HEK293T (cell line): ENCODE measurements at regions not wholly inside any gene's neighbourhood (a gene's known extent, or its start where the extent isn't known, plus 50 kb on each side); places are given as distances from the start of the nearest gene placed in this dataset.

Source experiments
- CTCF ChIA-PET: fragments of 350-600 bp; formaldehyde crosslinking; extraction: SDS; loops from one replicate; lab custom pipeline; 2021; ENCODE audit warnings: antibody characterized with exemption, inconsistent platforms; lab: Yijun Ruan, JAX
- POLR2A ChIA-PET: fragments of 350-600 bp; formaldehyde crosslinking; extraction: SDS; loops from one replicate; lab custom pipeline; 2020; ENCODE audit warnings: antibody characterized with exemption, inconsistent platforms; lab: Yijun Ruan, JAX
- DNase-seq: peaks from one replicate; pipeline ENCODE4 v3.0.0; 2012; ENCODE audit warnings: mixed read lengths; ENCODE audit errors: extremely low spot score
- ARNT ChIP-seq: fragments of 450-650 bp; IDR thresholded peaks from 2 replicates; pipeline ENCODE4 v1.6.1; 2017; ENCODE audit warnings: mild to moderate bottlenecking
- BHLHE40 ChIP-seq: fragments of 450-650 bp; IDR thresholded peaks from 2 replicates; pipeline ENCODE4 v1.6.1; 2016; ENCODE audit warnings: mild to moderate bottlenecking, moderate library complexity, borderline replicate concordance
- CTBP1 ChIP-seq: fragments of 450-650 bp; IDR thresholded peaks from 2 replicates; pipeline ENCODE4 v1.6.1; 2016; ENCODE audit warnings: borderline replicate concordance
- ELF4 ChIP-seq: fragments of 450-650 bp; IDR thresholded peaks from 2 replicates; pipeline ENCODE4 v1.6.1; 2017; ENCODE audit warnings: antibody characterized with exemption
- FOXA1 ChIP-seq: fragments of 450-650 bp; IDR thresholded peaks from 2 replicates; pipeline ENCODE4 v1.6.1; 2016; ENCODE audit warnings: mild to moderate bottlenecking
- FOXK2 ChIP-seq: fragments of 450-650 bp; IDR thresholded peaks from 2 replicates; pipeline ENCODE4 v1.6.1; 2016; ENCODE audit warnings: mild to moderate bottlenecking
- FOXM1 ChIP-seq: fragments of 450-650 bp; IDR thresholded peaks from 2 replicates; pipeline ENCODE4 v1.6.1; 2017; ENCODE audit warnings: mild to moderate bottlenecking, borderline replicate concordance
- HDGF ChIP-seq: fragments of 450-650 bp; IDR thresholded peaks from 2 replicates; pipeline ENCODE4 v1.6.1; 2017; ENCODE audit warnings: antibody characterized with exemption, borderline replicate concordance
- L3MBTL2 ChIP-seq: fragments of 450-650 bp; conservative IDR thresholded peaks from 2 replicates; pipeline ENCODE4 v1.6.1; 2016; ENCODE audit warnings: mild to moderate bottlenecking
- LEF1 ChIP-seq: fragments of 450-650 bp; IDR thresholded peaks from 2 replicates; pipeline ENCODE4 v1.6.1; 2017; ENCODE audit warnings: mild to moderate bottlenecking, borderline replicate concordance
- NFRKB ChIP-seq: fragments of 450-650 bp; IDR thresholded peaks from 2 replicates; pipeline ENCODE4 v1.6.1; 2016; ENCODE audit warnings: mild to moderate bottlenecking, moderate library complexity
- SP1 ChIP-seq: fragments of 450-650 bp; IDR thresholded peaks from 2 replicates; pipeline ENCODE4 v1.6.1; 2017
- SUZ12 ChIP-seq: fragments of 450-650 bp; IDR thresholded peaks from 2 replicates; pipeline ENCODE4 v1.6.1; 2016; ENCODE audit warnings: mild to moderate bottlenecking
- TARDBP ChIP-seq: fragments of 450-650 bp; IDR thresholded peaks from 2 replicates; pipeline ENCODE4 v1.6.1; 2016
- ZNF384 ChIP-seq: fragments of 450-650 bp; IDR thresholded peaks from 2 replicates; pipeline ENCODE4 v1.6.1; 2016
- TF ChIP-seq, protein P1 (sequence below): fragments of 450-650 bp; IDR thresholded peaks from 2 replicates; pipeline ENCODE4 v1.6.1; 2016

DNA sequence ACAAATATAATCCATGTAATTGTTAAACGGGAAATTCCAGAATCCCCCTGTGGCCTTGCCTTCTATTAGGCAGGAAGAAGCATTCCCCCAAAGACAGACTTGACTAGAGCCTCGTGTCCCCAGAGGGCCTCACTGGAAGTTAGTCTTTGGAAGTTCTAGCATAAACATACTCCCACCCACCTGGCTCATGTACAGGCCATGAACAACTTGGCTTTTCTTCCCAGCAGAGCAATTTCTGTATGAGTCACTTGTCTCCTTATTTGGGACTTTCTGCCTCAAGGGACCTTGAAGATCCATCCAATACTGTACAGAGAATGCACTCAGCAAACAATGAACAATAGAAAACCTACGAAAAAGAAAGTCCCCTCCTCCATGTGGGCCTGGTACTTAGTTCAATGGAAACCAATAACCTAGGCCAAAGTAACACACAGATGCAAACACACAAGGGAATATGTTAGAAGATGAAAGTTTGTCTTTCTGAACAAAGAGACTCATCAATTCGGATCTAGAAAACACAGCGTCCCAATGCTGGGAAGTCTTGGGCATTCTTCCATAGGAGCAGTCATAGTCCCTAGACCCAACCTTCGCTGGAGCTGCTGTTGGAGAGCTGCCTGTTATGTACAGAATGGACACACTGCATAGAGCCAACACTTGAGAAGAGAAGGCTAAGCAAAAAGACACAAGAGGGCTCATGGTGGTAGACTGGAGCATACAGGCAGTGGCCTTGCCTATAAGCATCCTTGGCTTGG, 303.5 kb downstream of the HRH4 start:
- CTCF ChIA-PET = no interaction called here
- DNase-seq = no peak
- TF ChIP-seq ARNT = no peak
- TF ChIP-seq BHLHE40 = no peak
- TF ChIP-seq SUZ12 = no peak
- no peak for TF ChIP-seq LEF1
- no peak for TF ChIP-seq CTBP1
- TF ChIP-seq HDGF = no peak
- no peak for TF ChIP-seq FOXK2
- no peak for TF ChIP-seq NFRKB
- no peak for TF ChIP-seq FOXM1
- TF ChIP-seq SP1 = no peak
- TF ChIP-seq, protein P1, sequence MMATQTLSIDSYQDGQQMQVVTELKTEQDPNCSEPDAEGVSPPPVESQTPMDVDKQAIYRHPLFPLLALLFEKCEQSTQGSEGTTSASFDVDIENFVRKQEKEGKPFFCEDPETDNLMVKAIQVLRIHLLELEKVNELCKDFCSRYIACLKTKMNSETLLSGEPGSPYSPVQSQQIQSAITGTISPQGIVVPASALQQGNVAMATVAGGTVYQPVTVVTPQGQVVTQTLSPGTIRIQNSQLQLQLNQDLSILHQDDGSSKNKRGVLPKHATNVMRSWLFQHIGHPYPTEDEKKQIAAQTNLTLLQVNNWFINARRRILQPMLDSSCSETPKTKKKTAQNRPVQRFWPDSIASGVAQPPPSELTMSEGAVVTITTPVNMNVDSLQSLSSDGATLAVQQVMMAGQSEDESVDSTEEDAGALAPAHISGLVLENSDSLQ = no peak
- no peak for TF ChIP-seq L3MBTL2
- no peak for TF ChIP-seq ZNF384
- no peak for TF ChIP-seq TARDBP
- no peak for TF ChIP-seq FOXA1
- TF ChIP-seq ELF4 = no peak
- POLR2A ChIA-PET = no interaction called here

DNA sequence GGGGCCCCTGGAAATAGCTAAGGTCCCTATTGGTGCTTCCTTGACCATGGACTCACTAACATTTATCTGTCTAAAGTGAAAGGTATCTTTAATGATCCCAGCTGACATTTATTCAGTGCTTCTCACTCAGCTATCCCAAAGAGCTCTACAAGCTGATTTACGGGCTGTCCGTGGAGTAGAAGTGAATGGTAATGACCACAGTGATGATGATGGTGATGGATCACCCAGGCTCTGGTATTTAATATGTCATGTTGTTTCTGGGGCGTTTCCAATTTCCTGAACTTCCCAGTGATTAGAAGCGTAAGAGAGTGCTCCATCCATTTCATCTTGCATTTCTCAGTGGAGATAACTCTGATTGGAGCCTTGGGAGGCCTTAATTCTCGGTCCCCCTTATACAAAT, 304.3 kb downstream of the HRH4 start:
- POLR2A ChIA-PET = no interaction called here
- no peak for TF ChIP-seq BHLHE40
- TF ChIP-seq TARDBP = no peak
- TF ChIP-seq ZNF384 = no peak
- no peak for TF ChIP-seq HDGF
- no peak for TF ChIP-seq SP1
- no peak for TF ChIP-seq FOXK2
- no peak for TF ChIP-seq L3MBTL2
- TF ChIP-seq NFRKB = no peak
- no peak for TF ChIP-seq LEF1
- TF ChIP-seq ARNT = no peak
- TF ChIP-seq FOXA1 = no peak
- no peak for TF ChIP-seq FOXM1
- TF ChIP-seq ELF4 = no peak
- TF ChIP-seq CTBP1 = no peak
- no peak for DNase-seq
- CTCF ChIA-PET = no interaction called here

DNA sequence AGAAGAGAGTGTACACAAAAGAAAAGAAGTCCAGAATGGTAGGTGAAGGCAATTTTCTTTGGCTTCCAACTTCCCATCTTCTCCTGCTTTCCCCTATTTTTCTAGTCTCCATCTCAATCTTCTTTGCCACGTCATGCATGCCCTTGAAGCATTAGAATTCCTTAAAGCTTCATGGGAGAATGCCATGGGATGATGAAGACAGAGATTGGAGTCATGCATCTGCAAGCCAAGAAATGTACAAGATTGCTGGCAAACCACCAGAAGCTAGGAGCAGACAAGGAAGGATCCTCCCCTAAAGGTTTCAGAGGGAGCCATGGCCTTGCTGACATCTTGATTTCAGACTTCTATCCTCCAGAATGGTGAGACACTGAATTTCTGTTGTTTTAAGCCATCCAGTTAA, 305.9 kb downstream of the HRH4 start:
- no peak for TF ChIP-seq HDGF
- no peak for DNase-seq
- ChIA-PET CTCF (no interaction called here), POLR2A (no interaction called here)

DNA sequence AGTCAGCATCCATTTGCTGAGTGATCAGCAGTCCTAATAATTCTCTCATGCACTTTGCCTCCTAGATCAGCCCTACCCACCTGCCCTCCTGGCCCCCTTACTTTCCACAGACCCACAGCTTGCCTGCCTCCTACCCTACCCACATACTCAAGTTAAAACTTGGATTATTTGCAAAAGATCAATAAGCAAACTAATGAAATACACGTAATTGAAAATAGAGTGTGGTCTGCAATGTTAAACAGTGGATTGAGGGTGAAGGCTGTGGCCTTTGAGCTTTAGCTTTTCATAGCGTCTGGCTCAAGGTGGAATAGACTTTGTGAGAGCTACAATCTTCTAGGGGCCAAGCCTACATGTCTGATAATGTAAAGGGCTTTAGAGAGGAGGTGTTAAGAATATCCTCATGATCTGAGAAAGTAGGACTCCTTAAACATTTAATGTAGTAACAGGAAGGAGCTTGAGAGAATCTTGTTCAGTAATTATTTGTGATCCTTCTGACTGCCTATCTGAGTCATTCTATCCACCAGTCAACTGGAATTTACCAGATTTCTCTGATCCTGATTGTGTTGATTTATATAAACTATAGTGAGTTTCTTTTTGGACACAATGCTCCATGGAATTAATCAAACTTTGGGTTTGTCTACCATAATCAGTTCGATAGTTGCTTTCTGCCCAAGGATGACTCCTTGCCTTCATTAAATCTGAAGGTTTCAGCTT, 310.0 kb downstream of the HRH4 start:
- ChIA-PET CTCF (interaction anchor here (0.5 to 0.7 kb wide), 2 partner anchors 16 to 227 kb away, joined by 3 to 4 read pairs; no protein-coding TSS in a partner anchor), POLR2A (no interaction called here)
- TF ChIP-seq ZNF384 = no peak
- TF ChIP-seq BHLHE40 = no peak
- no peak for TF ChIP-seq HDGF
- TF ChIP-seq SP1 = no peak
- no peak for TF ChIP-seq L3MBTL2
- no peak for TF ChIP-seq FOXA1
- no peak for TF ChIP-seq CTBP1
- no peak for TF ChIP-seq FOXM1
- TF ChIP-seq FOXK2 = no peak
- no peak for TF ChIP-seq NFRKB
- no peak for TF ChIP-seq SUZ12
- no peak for TF ChIP-seq TARDBP
- TF ChIP-seq ELF4 = no peak
- TF ChIP-seq LEF1 = no peak
- TF ChIP-seq, protein P1 = no peak
- DNase-seq = no peak

DNA sequence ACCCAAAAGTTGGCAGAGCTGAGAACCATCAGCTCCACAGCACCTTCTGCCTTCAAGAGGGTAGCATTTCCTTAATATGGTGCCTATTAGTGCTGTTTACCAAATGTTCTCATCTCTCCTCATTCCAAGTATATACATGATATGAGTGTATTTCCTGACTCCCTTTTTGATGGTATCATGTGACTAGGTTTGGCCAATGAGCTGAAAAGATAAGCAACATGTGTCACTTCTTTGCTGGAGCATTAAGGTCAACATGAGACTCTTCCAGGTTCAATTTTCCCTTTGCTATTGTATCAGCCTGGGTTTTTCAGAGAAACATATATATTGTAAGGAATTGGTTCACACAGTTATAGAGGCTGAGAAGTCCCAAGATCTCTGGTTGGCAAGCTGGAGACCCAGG, 310.9 kb downstream of the HRH4 start:
- no peak for DNase-seq
- CTCF ChIA-PET = no interaction called here
- POLR2A ChIA-PET = no interaction called here
- TF ChIP-seq, protein P1 = no peak
- TF ChIP-seq ARNT (no peak), ELF4 (no peak), L3MBTL2 (no peak)

DNA sequence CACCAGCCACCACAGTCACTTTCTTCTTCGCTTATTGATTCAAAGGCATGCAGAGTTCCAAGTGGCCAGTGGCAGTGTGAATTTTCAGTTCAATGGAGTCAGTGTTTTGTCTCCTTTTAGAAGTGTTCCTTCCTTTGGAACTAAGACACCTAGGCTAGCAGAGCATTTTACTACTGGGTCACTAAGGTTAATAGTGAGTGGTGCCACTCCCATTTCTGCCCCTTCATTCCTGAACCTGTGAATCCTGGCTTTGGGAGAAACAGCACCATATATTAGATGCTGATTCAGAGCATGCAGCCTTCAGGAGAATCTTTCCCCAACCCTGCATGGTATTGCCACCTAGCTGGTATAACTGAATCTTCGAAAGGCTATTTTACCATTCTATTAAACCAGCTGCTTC, 312.7 kb downstream of the HRH4 start:
- ChIA-PET POLR2A (no interaction called here), CTCF (no interaction called here)
- DNase-seq = no peak
- TF ChIP-seq TARDBP (no peak), SP1 (no peak), FOXA1 (no peak), LEF1 (no peak)

DNA sequence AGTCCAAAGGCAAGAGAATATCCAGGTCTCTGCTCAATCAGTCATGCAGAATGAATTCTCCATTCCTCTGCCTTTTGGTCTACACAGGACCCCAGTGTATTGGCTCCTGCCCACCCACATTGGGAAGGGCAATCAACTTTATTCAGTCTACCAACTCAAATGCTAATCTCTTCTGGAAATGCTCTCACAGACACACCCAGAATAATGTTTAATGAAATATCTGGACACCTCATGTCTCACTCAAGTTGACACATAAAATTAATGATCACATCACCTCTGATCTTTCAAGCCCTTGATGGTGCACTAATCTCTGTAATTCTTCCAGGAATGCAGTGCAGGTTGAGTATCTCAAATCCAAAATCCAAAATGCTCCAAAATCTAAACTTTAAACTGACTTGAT, 315.6 kb downstream of the HRH4 start:
- TF ChIP-seq SUZ12 = no peak
- no peak for TF ChIP-seq HDGF
- no peak for TF ChIP-seq ZNF384
- TF ChIP-seq FOXK2 = no peak
- TF ChIP-seq NFRKB = no peak
- no peak for TF ChIP-seq CTBP1
- no peak for TF ChIP-seq LEF1
- TF ChIP-seq ARNT = no peak
- TF ChIP-seq L3MBTL2 = no peak
- TF ChIP-seq BHLHE40 = no peak
- no peak for TF ChIP-seq TARDBP
- TF ChIP-seq FOXM1 = no peak
- TF ChIP-seq SP1 = no peak
- TF ChIP-seq ELF4 = no peak
- TF ChIP-seq, protein P1 = no peak
- TF ChIP-seq FOXA1 = no peak
- ChIA-PET CTCF (no interaction called here), POLR2A (no interaction called here)
- no peak for DNase-seq
